Ishikawa (cell line): ENCODE measurements at regions not wholly inside any gene's neighbourhood (a gene's known extent, or its start where the extent isn't known, plus 50 kb on each side); places are given as distances from the start of the nearest gene placed in this dataset.

Source experiments
- CEBPB ChIP-seq: IDR thresholded peaks from 2 replicates; pipeline ENCODE4 v1.6.1; 2012
- CREB1 ChIP-seq: IDR thresholded peaks from 2 replicates; pipeline ENCODE4 v1.6.1; 2012; ENCODE audit warnings: low read depth
- EGR1 ChIP-seq: IDR thresholded peaks from 2 replicates; pipeline ENCODE4 v1.6.1; 2012
- EP300 ChIP-seq: IDR thresholded peaks from 2 replicates; pipeline ENCODE4 v1.6.1; 2012; ENCODE audit warnings: borderline replicate concordance
- FOXM1 ChIP-seq: IDR thresholded peaks from 2 replicates; pipeline ENCODE4 v1.6.1; 2012; ENCODE audit warnings: low read depth, borderline replicate concordance
- MAX ChIP-seq: IDR thresholded peaks from 2 replicates; pipeline ENCODE4 v1.6.1; 2012
- NFIC ChIP-seq: IDR thresholded peaks from 2 replicates; pipeline ENCODE4 v1.6.1; 2012
- RAD21 ChIP-seq: IDR thresholded peaks from 2 replicates; pipeline ENCODE4 v1.6.1; 2012; ENCODE audit warnings: low read depth
- REST ChIP-seq: IDR thresholded peaks from 2 replicates; pipeline ENCODE4 v1.6.1; 2012; ENCODE audit warnings: low read depth, mild to moderate bottlenecking
- TAF1 ChIP-seq: IDR thresholded peaks from 2 replicates; pipeline ENCODE4 v1.6.1; 2012; ENCODE audit warnings: low read depth, mild to moderate bottlenecking
- TCF12 ChIP-seq: IDR thresholded peaks from 2 replicates; pipeline ENCODE4 v1.6.1; 2012; ENCODE audit warnings: low read depth
- TEAD4 ChIP-seq: IDR thresholded peaks from 2 replicates; pipeline ENCODE4 v1.6.1; 2012
- USF1 ChIP-seq: IDR thresholded peaks from 2 replicates; pipeline ENCODE4 v1.6.1; 2012
- YY1 ChIP-seq: IDR thresholded peaks from 2 replicates; pipeline ENCODE4 v1.6.1; 2012; ENCODE audit warnings: low read depth
- ZBTB7A ChIP-seq: IDR thresholded peaks from 2 replicates; pipeline ENCODE4 v1.6.1; 2012; ENCODE audit warnings: low read depth

GRCh38 chr2:212683346-212684097 lies 144.9 kb upstream of the ERBB4 start:
- TF ChIP-seq TCF12 (no peak), ZBTB7A (no peak)

- TF ChIP-seq TCF12 (no peak), USF1 (no peak), CREB1 (no peak), TAF1 (no peak), FOXM1 (no peak), TEAD4 (no peak), NFIC (no peak), EP300 (no peak), RAD21 (no peak), CEBPB (no peak), ZBTB7A (no peak), REST (no peak), MAX (no peak), YY1 (no peak), EGR1 (no peak)
Measured at GRCh38 chr2:212682937-212683336, 144.3 kb upstream of the ERBB4 start.

- TF ChIP-seq CREB1 (no peak), TCF12 (no peak), FOXM1 (no peak), TAF1 (no peak), EP300 (no peak), TEAD4 (no peak), YY1 (no peak), USF1 (no peak), MAX (no peak), ZBTB7A (no peak), REST (no peak), EGR1 (no peak), NFIC (no peak), RAD21 (no peak), CEBPB (no peak)
Measured at GRCh38 chr2:212677466-212677865, 138.9 kb upstream of the ERBB4 start.

GRCh38 chr2:212672186-212672585 lies 133.6 kb upstream of the ERBB4 start:
- TF ChIP-seq TEAD4 (no peak), YY1 (no peak), FOXM1 (no peak), USF1 (no peak), CEBPB (no peak), CREB1 (no peak), EP300 (no peak), ZBTB7A (no peak), MAX (no peak), NFIC (no peak), RAD21 (no peak), EGR1 (no peak), REST (no peak), TAF1 (no peak), TCF12 (no peak)
